CD14-positive monocyte (primary cell): ENCODE measurements at regions not wholly inside any gene's neighbourhood (a gene's known extent, or its start where the extent isn't known, plus 50 kb on each side); places are given as distances from the start of the nearest gene placed in this dataset.

Source experiments
- DNase-seq, 3 donors: peaks; one replicate each; pipeline ENCODE4 v3.0.0-alpha.2; 2011 to 2022
- H2AFZ ChIP-seq: 2 replicates; pipeline ENCODE4 v1.6.0; 2012; ENCODE audit warnings: mild to moderate bottlenecking, low read depth, low read length, inconsistent platforms; ENCODE audit not compliant: insufficient read depth, poor library complexity, severe bottlenecking
- H3K27ac ChIP-seq, 2 donors: 1 replicate in 1 of 2; 2 replicates in 1 of 2; pipeline ENCODE4 v1.5.1; 2012 to 2013; ENCODE audit warnings: low read length in 2 of 2, control low read depth in 1 of 2, inconsistent platforms in 1 of 2, low read depth in 1 of 2, mild to moderate bottlenecking in 1 of 2
- H3K27me3 ChIP-seq, 2 donors: one replicate each; pipeline versions ENCODE4 v1.6.0 to v1.6.1; 2011 to 2013; ENCODE audit warnings: low read length in 2 of 2; ENCODE audit not compliant: control insufficient read depth in 2 of 2, insufficient read depth in 2 of 2
- H3K36me3 ChIP-seq, 2 donors: replicated peaks in 1 of 2; 1 replicate in 1 of 2; 2 replicates in 1 of 2; pipeline versions ENCODE4 v1.5.1 to v1.6.1; 2012 to 2013; ENCODE audit warnings: low read length in 2 of 2, control low read depth in 1 of 2, inconsistent platforms in 1 of 2, mild to moderate bottlenecking in 1 of 2; ENCODE audit not compliant: insufficient read depth in 2 of 2, control insufficient read depth in 1 of 2
- H3K4me1 ChIP-seq, 2 donors: 1 replicate in 1 of 2; 2 replicates in 1 of 2; pipeline versions ENCODE4 v1.5.1 to v1.6.1; 2012 to 2013; ENCODE audit warnings: low read length in 2 of 2, control low read depth in 1 of 2, inconsistent platforms in 1 of 2, mild to moderate bottlenecking in 1 of 2, moderate library complexity in 1 of 2; ENCODE audit not compliant: insufficient read depth in 2 of 2, control insufficient read depth in 1 of 2
- H3K4me2 ChIP-seq: replicated peaks from 2 replicates; pipeline ENCODE3; 2012; ENCODE audit warnings: low read length, moderate library complexity, mild to moderate bottlenecking; ENCODE audit not compliant: poor library complexity, severe bottlenecking; ENCODE audit errors: extremely low read depth
- H3K4me3 ChIP-seq, 3 experiments: fragments of 200-600 bp in 1 of 3; sonication (generic) in 1 of 3; replicated peaks in 1 of 3; 1 replicate in 2 of 3; 2 replicates in 1 of 3; pipeline ENCODE4 v1.5.1; 2011 to 2013; ENCODE audit warnings: low read length in 3 of 3, mild to moderate bottlenecking in 3 of 3, control low read depth in 2 of 3, low read depth in 2 of 3, inconsistent platforms in 1 of 3, moderate library complexity in 1 of 3
- H3K79me2 ChIP-seq: 2 replicates; pipeline ENCODE4 v1.6.0; 2012; ENCODE audit warnings: mild to moderate bottlenecking, control low read depth, inconsistent platforms, low read length, moderate library complexity; ENCODE audit not compliant: insufficient read depth
- H3K9ac ChIP-seq: 2 replicates; pipeline ENCODE4 v1.6.0; 2017; ENCODE audit warnings: low read length, mild to moderate bottlenecking; ENCODE audit not compliant: insufficient read depth, poor library complexity, severe bottlenecking
- H3K9me3 ChIP-seq, 2 donors: replicated peaks in 1 of 2; 1 replicate in 1 of 2; 2 replicates in 1 of 2; pipeline versions ENCODE4 v1.5.1 to v1.6.1; 2012 to 2013; ENCODE audit warnings: low read length in 2 of 2, control low read depth in 1 of 2; ENCODE audit not compliant: control insufficient read depth in 1 of 2, insufficient read depth in 1 of 2
- H4K20me1 ChIP-seq: 2 replicates; pipeline ENCODE4 v1.6.0; 2012; ENCODE audit warnings: mild to moderate bottlenecking, low read length, control low read depth, moderate library complexity; ENCODE audit not compliant: insufficient read depth
- H3K27ac Mint-ChIP-seq, 7 donors: one replicate each; pipeline ENCODE4 v1.8.0; 2020; ENCODE audit warnings: mild to moderate bottlenecking in 7 of 7, mixed read lengths in 7 of 7, moderate library complexity in 6 of 7, inconsistent platforms in 2 of 7
- H3K27me3 Mint-ChIP-seq, 3 donors: one replicate each; pipeline ENCODE4 v1.8.0; 2021 to 2022; ENCODE audit warnings: low read depth in 3 of 3, mild to moderate bottlenecking in 3 of 3, mixed read lengths in 3 of 3, moderate library complexity in 3 of 3, inconsistent platforms in 1 of 3
- H3K36me3 Mint-ChIP-seq, 2 donors: one replicate each; pipeline ENCODE4 v1.8.0; 2020; ENCODE audit warnings: mixed read lengths in 2 of 2, inconsistent platforms in 1 of 2, mild to moderate bottlenecking in 1 of 2
- H3K4me1 Mint-ChIP-seq: one replicate; pipeline ENCODE4 v1.8.0; 2020; ENCODE audit warnings: mild to moderate bottlenecking, mixed read lengths
- H3K4me3 Mint-ChIP-seq, 2 donors: one replicate each; pipeline ENCODE4 v1.8.0; 2020; ENCODE audit warnings: mild to moderate bottlenecking in 2 of 2, mixed read lengths in 2 of 2, moderate library complexity in 1 of 2
- H3K9me3 Mint-ChIP-seq, 7 donors: one replicate each; pipeline ENCODE4 v1.8.0; 2020 to 2022; ENCODE audit warnings: mixed read lengths in 7 of 7, mild to moderate bottlenecking in 6 of 7, moderate library complexity in 6 of 7, inconsistent platforms in 2 of 7
- CTCF ChIP-seq: fragments of 200-600 bp; IDR thresholded peaks from one replicate; pipeline ENCODE4 v1.8.0; 2022; ENCODE audit warnings: antibody characterized with exemption, mild to moderate bottlenecking
- WGBS: methylation state at CpG from one replicate; pipeline ENCODE4 v1.1.5; 2013; ENCODE audit warnings: missing lambda C conversion rate; ENCODE audit not compliant: insufficient coverage; 5-methylcytosine and 5-hydroxymethylcytosine counted together
- intact Hi-C, 2 donors: fragments of 100-400 bp; cut with micrococcal nuclease; formaldehyde crosslinking; loops; one replicate each; pipeline versions ENCODE4 v1.15.0 to v1.15.1; 2023

DNA sequence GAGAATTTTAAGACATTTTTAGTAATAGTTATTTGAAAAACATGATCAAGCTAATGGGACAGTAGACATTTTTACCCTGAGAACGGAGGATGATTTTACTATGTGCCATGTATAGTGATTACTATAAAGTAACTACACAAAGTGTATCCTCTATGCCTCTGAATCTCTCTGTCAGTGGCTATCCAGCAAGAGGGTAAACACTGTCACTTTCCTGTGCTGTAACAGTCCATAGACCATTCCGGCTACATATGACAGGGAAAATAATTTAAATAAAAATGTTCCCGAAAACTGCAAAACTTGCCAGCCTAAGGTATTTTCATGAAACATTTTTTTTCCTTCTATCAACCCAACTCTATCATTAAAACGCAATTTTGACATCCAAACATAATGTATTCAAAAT, 1632.2 kb upstream of the ACVR2A start:
- Mint-ChIP-seq H3K27me3 (no peaks in the 10 kb centered on the region), H3K4me3 (no peak overlapping the region), H3K9me3 (peaks cover 0 to 7% (median 3%) of the 10 kb centered on the region in 7 donors), H3K4me1 (no peaks in the 10 kb centered on the region), H3K27ac (no peak overlapping the region), H3K36me3 (no peaks in the 10 kb centered on the region)
- Histone ChIP-seq H3K36me3 (no peaks in the 10 kb centered on the region), H3K4me1 (no peaks in the 10 kb centered on the region), H3K79me2 (no peaks in the 10 kb centered on the region), H2AFZ (no peak overlapping the region), H3K9ac (no peak overlapping the region), H3K4me2 (no peak overlapping the region), H3K4me3 (no peak overlapping the region), H3K27me3 (no peaks in the 10 kb centered on the region), H3K27ac (no peak overlapping the region), H4K20me1 (no peaks in the 10 kb centered on the region), H3K9me3 (peaks cover 0 to 4% of the 10 kb centered on the region in 2 donors)
- WGBS, result 80% methylated on average over 1 of the region's 4 CpGs
- intact Hi-C loops, result no loop called here
- no peak for DNase-seq
- TF ChIP-seq CTCF, result no peak

DNA sequence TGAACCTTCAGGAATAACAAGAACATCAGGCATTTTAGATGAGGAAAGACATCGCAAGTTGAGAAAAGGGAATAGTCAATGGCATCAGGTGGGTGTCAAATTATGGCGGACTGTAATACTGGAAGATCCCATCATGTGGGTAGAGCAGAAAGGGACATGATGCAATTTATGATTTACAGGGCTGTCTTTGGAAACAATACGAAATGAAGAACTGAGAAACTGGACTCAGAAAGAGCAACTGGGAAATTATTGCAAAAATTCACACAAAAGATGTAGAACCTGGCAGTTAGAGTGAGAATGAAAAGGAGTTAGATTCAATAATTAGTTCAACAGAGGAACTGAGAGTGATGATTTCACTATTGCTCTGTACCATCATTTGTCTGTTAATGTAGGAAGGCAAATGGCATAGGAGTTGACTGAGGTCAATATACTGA, 1635.0 kb upstream of the ACVR2A start:
- no peak overlapping the region for H3K4me3 ChIP-seq
- H3K4me1 ChIP-seq, result no peaks in the 10 kb centered on the region
- no peak overlapping the region for H3K27ac Mint-ChIP-seq
- no peaks in the 10 kb centered on the region for H3K79me2 ChIP-seq
- H3K9ac ChIP-seq, result no peak overlapping the region
- no peaks in the 10 kb centered on the region for H3K36me3 Mint-ChIP-seq
- no peaks in the 10 kb centered on the region for H3K36me3 ChIP-seq
- no peaks in the 10 kb centered on the region for H4K20me1 ChIP-seq
- WGBS, result 83% methylated on average over 3 of the region's 3 CpGs
- H3K4me1 Mint-ChIP-seq, result no peaks in the 10 kb centered on the region
- H2AFZ ChIP-seq, result no peak overlapping the region
- H3K27ac ChIP-seq, result no peak overlapping the region
- DNase-seq, result no peak
- H3K4me2 ChIP-seq, result no peak overlapping the region
- H3K4me3 Mint-ChIP-seq, result no peak overlapping the region
- intact Hi-C loops, result no loop called here
- no peaks in the 10 kb centered on the region for H3K27me3 Mint-ChIP-seq
- H3K27me3 ChIP-seq, result no peaks in the 10 kb centered on the region
- peaks cover 0 to 3% (median 0%) of the 10 kb centered on the region in 7 donors for H3K9me3 Mint-ChIP-seq
- H3K9me3 ChIP-seq, result no peaks in the 10 kb centered on the region
- no peak for TF ChIP-seq CTCF
